Body of pancreas (tissue), 4 donors: ENCODE measurements at regions not wholly inside any gene's neighbourhood (a gene's known extent, or its start where the extent isn't known, plus 50 kb on each side); places are given as distances from the start of the nearest gene placed in this dataset.
"Not testable (repeated sequence)": the region's sequence is repeated elsewhere in the genome, so short reads cannot be mapped to it uniquely, and the experiment has no call there.

Experiments
- ATAC-seq: fragments of 150-250 bp; one replicate; pipeline ENCODE4 v1.9.1; 2016
- DNase-seq, 4 donors: peaks; one replicate each; pipeline ENCODE4 v3.0.0-alpha.2; 2019
- H3K27ac ChIP-seq, 4 donors: fragments of 200-600 bp; sonication (generic); 1 replicate in 3 of 4; 2 replicates in 1 of 4; pipeline versions ENCODE4 v1.5.1 to v1.6.1; 2016 to 2019; ENCODE audit warnings: mild to moderate bottlenecking in 1 of 4, mixed read lengths in 1 of 4, moderate library complexity in 1 of 4
- H3K27me3 ChIP-seq, 2 donors: fragments of 200-600 bp; sonication (generic); one replicate each; pipeline ENCODE4 v1.6.0; 2016; ENCODE audit warnings: mild to moderate bottlenecking in 1 of 2
- H3K36me3 ChIP-seq, 2 donors: fragments of 200-600 bp; sonication (generic); replicated peaks in 1 of 2; 2 replicates each; pipeline ENCODE4 v1.5.1; 2016; ENCODE audit warnings: low read depth in 2 of 2; ENCODE audit not compliant: insufficient read depth in 1 of 2
- H3K4me1 ChIP-seq: fragments of 200-600 bp; sonication (generic); one replicate; pipeline ENCODE4 v1.6.0; 2016
- H3K4me3 ChIP-seq, 2 donors: fragments of 200-600 bp; sonication (generic); 1 replicate in 1 of 2; 2 replicates in 1 of 2; pipeline ENCODE4 v1.5.1; 2016 to 2019
- H3K9me3 ChIP-seq, 3 donors: fragments of 200-600 bp; sonication (generic); 1 replicate in 2 of 3; 2 replicates in 1 of 3; pipeline ENCODE4 v1.5.1; 2016
- CTCF ChIP-seq, 7 experiments: fragments of 450-650 bp in 4 of 7; fragments of 200-600 bp in 3 of 7; sonication (generic) in 3 of 7; IDR thresholded peaks; one replicate each; pipeline ENCODE4 v1.5.1; 2016 to 2019; ENCODE audit warnings: antibody characterized with exemption in 7 of 7
- POLR2A ChIP-seq, 3 donors: fragments of 450-650 bp; IDR thresholded peaks; one replicate each; pipeline ENCODE4 v1.6.1; 2016; ENCODE audit warnings: antibody characterized with exemption in 3 of 3, mild to moderate bottlenecking in 2 of 3
- WGBS, 2 donors: methylation state at CpG; one replicate each; pipeline ENCODE4 v1.1.5; 2017; 5-methylcytosine and 5-hydroxymethylcytosine counted together
- intact Hi-C: fragments of 100-400 bp; cut with DNase I; formaldehyde crosslinking; loops from one replicate; pipeline ENCODE4 v1.15.1; 2023

GRCh38 chr4:82104578-82104977, 269.2 kb downstream of the HNRNPD start:
- no peaks in the 10 kb centered on the region for H3K9me3 ChIP-seq
- no peak for TF ChIP-seq POLR2A (IDR thresholded peaks at IDR 0.05)
- no peak for TF ChIP-seq CTCF (IDR thresholded peaks at IDR 0.05)
- WGBS, 2 donors, result 71 to 88% methylated on average over 1 of the region's 1 CpG
- H3K27ac ChIP-seq, result no peak overlapping the region
- no peak overlapping the region for H3K4me3 ChIP-seq
- no peak for ATAC-seq
- H3K4me1 ChIP-seq, result no peaks in the 10 kb centered on the region
- intact Hi-C loops, result no loop called here
- no peaks in the 10 kb centered on the region for H3K36me3 ChIP-seq
- no peaks in the 10 kb centered on the region for H3K27me3 ChIP-seq
- DNase-seq, result no peak

- DNase-seq, result no peak
- H3K9me3 ChIP-seq, result no peaks in the 10 kb centered on the region
- 46 to 49% methylated on average over 6 of the region's 6 CpGs for WGBS, 2 donors
- H3K4me1 ChIP-seq, result no peaks in the 10 kb centered on the region
- H3K4me3 ChIP-seq, result no peak overlapping the region
- no peak overlapping the region for H3K27ac ChIP-seq
- TF ChIP-seq CTCF (IDR thresholded peaks at IDR 0.05), result no peak
- no peak for TF ChIP-seq POLR2A (IDR thresholded peaks at IDR 0.05)
- H3K36me3 ChIP-seq, result no peaks in the 10 kb centered on the region
- no peaks in the 10 kb centered on the region for H3K27me3 ChIP-seq
- ATAC-seq, result no peak
- intact Hi-C loops, result no loop called here
Observed at GRCh38 chr4:82099928-82100579, 273.7 kb downstream of the HNRNPD start.

- intact Hi-C loops, result no loop called here
- no peaks in the 10 kb centered on the region for H3K4me1 ChIP-seq
Observed at GRCh38 chr4:82097504-82097903, 276.3 kb downstream of the HNRNPD start.

GRCh38 chr4:82090717-82091116, 283.1 kb downstream of the HNRNPD start:
- no peak for TF ChIP-seq CTCF (IDR thresholded peaks at IDR 0.05)
- TF ChIP-seq POLR2A (IDR thresholded peaks at IDR 0.05), result no peak

More at GRCh38 chr4:82097504-82097903, 276.3 kb downstream of the HNRNPD start:
- 41 to 64% methylated on average over 3 of the region's 3 CpGs for WGBS, 2 donors
- TF ChIP-seq POLR2A (IDR thresholded peaks at IDR 0.05) (no peak), CTCF (IDR thresholded peaks at IDR 0.05) (no peak)
- ATAC-seq (no peak), DNase-seq (no peak)
- Histone ChIP-seq H3K4me3 (no peak overlapping the region), H3K9me3 (no peaks in the 10 kb centered on the region), H3K27me3 (no peaks in the 10 kb centered on the region), H3K27ac (no peak overlapping the region), H3K36me3 (no peaks in the 10 kb centered on the region)

GRCh38 chr4:82084747-82085146, 289.0 kb downstream of the HNRNPD start:
- Histone ChIP-seq H3K27me3 (no peaks in the 10 kb centered on the region), H3K4me1 (no peaks in the 10 kb centered on the region), H3K36me3 (no peaks in the 10 kb centered on the region), H3K9me3 (no peaks in the 10 kb centered on the region), H3K4me3 (no peak overlapping the region), H3K27ac (peak overlapping the region in 1 of 4 donors; percentile 12)
- no peak for TF ChIP-seq CTCF (IDR thresholded peaks at IDR 0.05)
- TF ChIP-seq POLR2A (IDR thresholded peaks at IDR 0.05), result no peak
- ATAC-seq (peak; percentile 97), DNase-seq (peak; percentile 72 to 89 (median 85))
- WGBS, 2 donors, result 27 to 42% methylated on average over 1 of the region's 1 CpG
- intact Hi-C loops, result no loop called here

More at GRCh38 chr4:82090717-82091116, 283.1 kb downstream of the HNRNPD start:
- Histone ChIP-seq H3K27ac (no peak overlapping the region), H3K4me1 (no peaks in the 10 kb centered on the region), H3K36me3 (no peaks in the 10 kb centered on the region), H3K9me3 (no peaks in the 10 kb centered on the region), H3K27me3 (no peaks in the 10 kb centered on the region), H3K4me3 (no peak overlapping the region)
- WGBS, 2 donors, result 24 to 25% methylated on average over 2 of the region's 2 CpGs
- DNase-seq, result no peak
- intact Hi-C loops, result no loop called here
- ATAC-seq, result no peak

GRCh38 chr4:82077471-82077995, 296.3 kb downstream of the HNRNPD start:
- DNase-seq, H3K4me1 ChIP-seq, ATAC-seq, H3K4me3 ChIP-seq, H3K36me3 ChIP-seq, H3K9me3 ChIP-seq, H3K27ac ChIP-seq, H3K27me3 ChIP-seq, intact Hi-C loops: not testable (repeated sequence)
- WGBS, 2 donors, result 90% methylated on average over 22 of the region's 31 CpGs; no CpG with 5 or more reads in 1 of the 2 donors
